ENCODE measurements at regions not wholly inside any gene's neighbourhood (a gene's known extent, or its start where the extent isn't known, plus 50 kb on each side); places are given as distances from the start of the nearest gene placed in this dataset.

- TF ChIP-seq POLR2AphosphoS5 (IDR thresholded peaks at IDR 0.05; ENCODE audit: low read depth, low read length) = no peak
- TF ChIP-seq TAF1 (IDR thresholded peaks at IDR 0.05; ENCODE audit: borderline replicate concordance, low read depth, low read length) = no peak
These were observed 209.6 kb upstream of the PFN2 start for GRCh38 chr3:150180334-150180733.

All from GM12892 (cell line).